KG1 (cell line): ENCODE measurements at regions not wholly inside any gene's neighbourhood (a gene's known extent, or its start where the extent isn't known, plus 50 kb on each side); places are given as distances from the start of the nearest gene placed in this dataset.
"Not testable (repeated sequence)": the region's sequence is repeated elsewhere in the genome, so short reads cannot be mapped to it uniquely, and the experiment has no call there.

Experiments used
- DNase-seq: peaks from one replicate; lab custom pipeline; 2025; lab: John Stamatoyannopoulos, UW

DNA sequence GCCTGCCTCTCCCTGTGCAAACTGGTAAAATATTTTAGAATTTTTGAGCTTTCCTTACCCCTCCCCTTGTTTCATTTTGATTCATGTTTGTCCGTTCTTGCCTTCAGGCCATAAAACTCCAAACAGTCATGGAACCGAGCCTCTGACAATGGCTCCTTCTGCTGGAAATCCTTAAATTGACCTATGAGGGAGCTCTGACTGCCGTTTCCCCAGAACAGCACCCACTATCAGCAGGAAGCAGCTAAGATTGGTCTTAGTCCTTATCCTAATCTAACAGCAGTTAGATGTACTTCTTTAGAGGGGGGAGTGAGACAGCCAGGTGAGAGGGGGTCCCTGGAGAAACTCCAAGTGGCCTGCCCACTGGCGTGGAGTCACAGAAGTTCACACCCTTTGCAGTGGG is 106.7 kb downstream of the FAM174A start:
- DNase-seq, result no peak

DNA sequence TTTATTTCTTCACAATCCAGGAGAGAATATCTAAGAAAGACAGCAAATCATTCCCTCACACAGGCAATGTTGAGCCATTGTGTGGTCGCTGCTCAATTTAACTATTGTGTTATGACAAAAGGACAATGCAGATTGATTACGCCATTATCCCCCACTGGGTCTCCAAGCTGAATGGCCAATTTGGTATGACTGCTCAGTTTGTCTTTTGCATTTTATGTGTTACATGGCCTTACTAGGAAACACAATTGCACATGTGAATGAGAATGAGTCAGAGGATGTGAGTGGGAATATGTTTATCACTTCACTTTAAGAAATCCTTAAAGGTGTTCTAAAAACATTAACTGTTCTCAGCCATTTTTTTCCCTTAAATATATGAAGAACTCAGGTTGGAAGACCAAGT is 108.3 kb downstream of the FAM174A start:
- DNase-seq, result no peak

DNA sequence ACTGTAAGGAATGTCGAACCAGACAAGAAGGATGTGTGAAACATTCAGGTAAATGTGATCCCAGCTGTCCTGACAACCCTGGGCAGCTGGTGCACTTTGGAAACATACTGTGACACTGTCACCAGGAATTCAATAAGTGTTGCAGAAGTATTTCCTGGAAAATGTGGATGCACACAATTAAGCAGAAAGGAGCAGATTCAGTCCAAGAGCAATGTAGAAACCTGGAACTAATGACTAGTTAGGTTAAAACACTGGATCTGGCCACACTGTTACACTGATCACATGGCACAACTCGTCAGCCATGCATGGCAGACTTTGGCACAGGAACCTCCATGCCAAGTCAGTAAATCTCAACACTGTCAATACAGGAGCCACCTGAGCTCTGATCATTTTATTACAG is 109.0 kb downstream of the FAM174A start:
- no peak for DNase-seq

DNA sequence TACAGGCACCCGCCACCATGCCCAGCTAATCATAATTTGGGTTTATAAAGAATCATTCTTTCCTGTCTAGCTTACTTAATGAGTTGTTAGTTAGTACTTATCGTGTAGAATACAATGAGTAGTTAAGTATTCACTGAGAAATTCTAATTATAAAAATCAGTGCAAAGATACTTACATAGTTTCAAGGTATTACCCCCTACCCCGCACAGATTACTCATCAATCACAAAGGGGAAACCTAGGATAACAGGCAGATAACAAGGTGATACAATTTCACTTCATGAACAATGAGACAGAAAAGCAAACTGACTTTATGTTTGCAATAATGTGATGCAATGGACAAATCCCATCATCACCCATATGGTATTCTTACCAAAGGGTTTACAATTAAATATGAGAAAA is 109.6 kb downstream of the FAM174A start:
- DNase-seq, result no peak

DNA sequence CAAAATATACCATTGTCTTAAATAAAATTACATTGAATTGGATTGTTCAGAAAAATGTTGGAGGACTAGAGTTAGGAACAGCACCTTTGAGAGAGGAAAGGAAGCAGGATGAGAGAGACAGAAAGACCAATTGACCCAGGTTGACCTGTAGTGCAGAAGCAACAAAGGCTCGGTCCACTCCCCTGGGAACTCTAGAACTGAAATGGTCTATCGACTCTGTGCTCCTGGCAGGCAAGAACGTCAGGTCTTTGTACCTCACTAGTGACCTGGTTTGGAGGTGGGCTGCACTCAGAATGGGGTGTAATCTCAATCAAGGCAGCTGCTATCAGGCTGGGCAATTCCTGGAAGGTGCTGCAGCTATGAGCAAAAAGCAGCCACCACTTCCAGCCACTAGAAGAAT is 110.8 kb downstream of the FAM174A start:
- no peak for DNase-seq

DNA sequence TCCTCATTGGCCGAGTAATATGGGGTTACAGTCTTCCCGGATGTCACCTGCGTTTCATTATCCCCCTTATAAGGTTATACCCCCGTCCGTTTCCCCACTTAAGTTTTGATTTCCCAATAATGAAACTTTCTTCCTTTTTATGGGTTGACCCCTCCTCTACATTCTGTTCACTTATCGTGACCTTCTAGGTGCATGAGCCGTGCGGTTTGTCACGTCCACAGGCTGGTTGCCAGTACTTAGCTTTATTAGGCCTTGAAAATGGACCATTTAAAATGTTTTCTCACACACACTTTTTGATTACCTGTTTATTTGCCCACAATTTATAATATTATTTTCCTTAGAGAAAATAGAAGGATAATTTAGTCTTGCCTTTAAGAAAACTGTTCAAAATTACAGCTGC is 111.5 kb downstream of the FAM174A start:
- no peak for DNase-seq

DNA sequence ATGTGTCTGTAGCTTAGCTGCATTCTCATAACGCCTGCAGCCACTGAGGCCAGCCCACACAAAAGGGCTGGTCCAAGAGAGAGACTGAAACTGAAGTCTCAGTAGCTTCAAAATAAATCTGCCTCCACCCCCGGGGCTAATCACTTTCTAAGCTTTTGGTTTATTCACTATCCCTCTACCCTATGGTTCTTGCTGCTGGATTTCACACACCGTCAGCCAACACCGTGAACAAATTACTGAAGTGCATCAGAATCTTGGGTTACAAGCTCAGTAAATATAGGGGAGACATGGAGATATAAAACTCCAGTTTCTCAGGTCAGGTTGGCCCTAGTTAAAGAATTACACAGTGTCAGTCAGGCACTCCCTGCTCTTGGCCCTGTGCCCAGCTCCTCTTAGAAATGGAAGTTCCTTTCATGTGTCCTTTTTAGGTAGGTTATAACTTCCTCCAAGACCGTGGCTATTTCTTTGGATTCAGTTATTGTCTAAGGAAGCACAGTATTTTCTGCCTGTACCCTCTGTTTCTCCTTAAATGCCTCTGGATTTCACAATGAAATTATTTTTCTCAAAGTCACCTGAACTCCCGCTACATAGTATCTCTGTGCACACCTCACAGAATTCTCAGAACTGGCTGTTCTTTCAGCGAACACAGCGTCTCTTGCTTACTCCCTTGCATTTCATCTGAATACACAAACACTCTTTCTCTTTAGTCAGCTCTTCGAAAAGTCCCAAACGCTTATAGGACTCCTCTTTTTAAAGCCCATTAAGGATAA is 112.5 kb downstream of the FAM174A start:
- no peak for DNase-seq

DNA sequence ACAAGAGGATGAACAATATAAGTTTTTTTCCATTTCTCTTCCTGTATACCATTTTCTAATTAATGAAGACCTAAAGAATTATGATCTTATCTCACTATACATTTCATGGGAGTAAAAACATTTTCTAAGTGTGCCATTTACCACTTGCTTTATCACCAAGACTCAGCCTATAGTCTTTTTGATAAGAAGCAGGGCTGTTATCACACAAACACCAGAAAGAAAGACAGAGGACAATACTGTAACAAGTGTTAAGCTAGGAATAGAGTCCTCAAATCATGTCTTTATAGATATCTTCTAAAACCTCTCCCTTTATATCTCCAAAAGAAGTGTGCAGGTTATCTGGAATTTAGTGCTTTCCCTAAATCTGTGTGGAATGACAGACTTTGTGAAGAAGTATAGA is 119.7 kb downstream of the FAM174A start:
- no peak for DNase-seq

DNA sequence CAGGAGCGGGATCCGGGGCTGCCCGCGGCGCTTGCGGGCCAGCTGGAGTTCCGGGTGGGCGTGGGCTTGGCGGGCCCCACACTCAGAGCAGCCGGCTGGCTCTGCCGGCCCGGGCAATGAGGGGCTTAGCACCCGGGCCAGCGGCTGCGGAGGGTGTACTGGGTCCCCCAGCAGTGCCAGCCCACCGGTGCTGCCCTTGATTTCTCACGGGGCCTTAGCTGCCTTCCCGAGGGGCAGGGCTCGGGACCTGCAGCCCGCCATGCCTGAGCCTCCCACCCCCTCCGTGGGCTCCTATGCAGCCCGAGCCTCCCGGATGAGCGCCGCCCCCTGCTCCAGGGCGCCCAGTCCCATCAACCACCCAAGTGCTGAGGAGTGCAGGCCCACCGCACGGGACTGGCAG is 121.6 kb downstream of the FAM174A start:
- not testable (repeated sequence) for DNase-seq

DNA sequence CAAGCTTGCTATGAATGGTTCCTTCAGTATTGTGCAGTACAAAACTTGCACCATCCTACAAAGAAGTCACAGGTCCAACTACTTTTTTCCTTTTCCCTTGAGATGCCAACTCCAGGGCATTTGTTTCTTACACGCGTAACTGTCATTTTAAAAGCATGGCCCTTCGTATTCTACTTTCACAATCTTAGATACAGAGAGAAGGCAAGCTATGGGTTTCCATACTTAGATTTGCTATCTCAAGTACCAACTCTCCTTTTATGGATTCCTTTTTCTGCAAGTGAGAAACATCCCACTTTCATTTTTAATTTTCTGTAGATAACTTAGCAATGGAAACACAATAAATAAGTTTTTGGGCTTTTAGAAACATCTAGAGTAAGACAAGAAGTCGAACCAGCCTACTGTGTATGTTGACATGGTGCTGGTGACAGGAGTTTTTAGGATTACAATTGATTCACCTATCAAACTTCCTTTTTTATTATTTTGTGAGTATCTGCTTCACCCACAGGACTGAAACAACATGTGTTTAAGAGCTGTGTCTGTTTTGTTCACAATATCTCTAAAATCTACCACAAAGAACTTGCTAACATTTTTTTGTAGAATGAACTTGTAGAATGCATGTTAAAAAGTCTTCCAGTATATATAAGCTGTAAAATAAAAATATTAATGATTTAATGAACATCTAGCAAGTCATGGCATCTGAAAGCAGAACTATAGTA is 124.1 kb downstream of the FAM174A start:
- no peak for DNase-seq

DNA sequence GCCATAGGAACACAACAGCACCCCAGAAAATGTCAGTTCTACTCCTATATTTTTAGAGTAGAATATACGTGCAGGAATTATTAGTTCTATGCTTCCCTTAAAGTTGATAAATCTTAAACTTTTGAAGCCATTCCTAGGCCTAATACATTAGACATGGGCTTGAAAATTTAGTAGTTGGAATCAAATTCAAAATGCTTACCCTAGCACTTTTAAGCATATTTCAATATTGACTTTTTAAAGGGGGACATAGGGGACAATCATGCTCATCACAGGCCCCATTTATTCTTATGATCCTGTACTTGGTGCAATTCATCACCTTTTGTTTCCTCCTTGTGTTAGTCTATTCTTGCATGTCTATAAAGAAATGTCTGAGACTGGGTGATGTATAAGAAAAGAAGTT is 129.0 kb downstream of the FAM174A start:
- DNase-seq, result no peak

DNA sequence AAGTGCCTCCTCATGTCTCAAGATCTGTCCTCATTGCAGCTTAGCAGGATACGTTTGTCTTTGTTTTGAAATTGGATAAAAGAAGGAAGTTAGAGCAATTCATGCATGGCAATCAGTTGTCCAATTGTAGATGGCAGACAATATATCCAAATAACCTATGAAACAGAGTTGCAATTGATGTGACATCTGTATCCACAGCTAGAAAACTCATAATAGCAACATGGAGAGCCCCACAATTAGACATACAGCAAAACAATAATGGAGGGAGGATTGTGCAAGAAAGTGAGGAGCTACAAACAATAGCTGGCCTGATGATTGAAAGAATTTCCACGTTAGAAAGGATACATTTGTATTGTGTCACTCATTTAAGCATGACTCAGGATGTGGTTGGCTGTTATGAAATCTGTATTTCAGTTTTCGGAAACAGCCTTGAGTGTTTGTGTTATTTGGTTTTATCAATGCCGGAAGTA is 132.0 kb downstream of the FAM174A start:
- peak; percentile 2 for DNase-seq

DNA sequence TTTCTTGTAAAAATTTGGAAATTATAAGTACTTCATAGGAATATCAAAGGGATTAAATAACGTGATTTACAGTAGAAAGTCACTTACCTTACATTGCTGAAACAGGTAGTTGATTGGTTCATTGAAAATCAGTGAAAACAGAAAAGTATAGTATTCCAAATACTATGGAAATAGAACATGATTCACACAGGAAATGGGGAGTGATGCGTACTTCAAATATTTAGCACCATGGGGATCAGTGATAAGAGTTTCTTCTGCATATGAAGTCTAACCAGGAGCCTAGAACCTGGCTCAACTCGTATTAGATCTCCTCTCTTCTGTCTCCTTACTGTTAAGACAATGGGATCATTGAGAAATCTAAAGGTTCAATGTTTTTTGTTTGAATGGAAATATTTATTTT is 133.3 kb downstream of the FAM174A start:
- no peak for DNase-seq

DNA sequence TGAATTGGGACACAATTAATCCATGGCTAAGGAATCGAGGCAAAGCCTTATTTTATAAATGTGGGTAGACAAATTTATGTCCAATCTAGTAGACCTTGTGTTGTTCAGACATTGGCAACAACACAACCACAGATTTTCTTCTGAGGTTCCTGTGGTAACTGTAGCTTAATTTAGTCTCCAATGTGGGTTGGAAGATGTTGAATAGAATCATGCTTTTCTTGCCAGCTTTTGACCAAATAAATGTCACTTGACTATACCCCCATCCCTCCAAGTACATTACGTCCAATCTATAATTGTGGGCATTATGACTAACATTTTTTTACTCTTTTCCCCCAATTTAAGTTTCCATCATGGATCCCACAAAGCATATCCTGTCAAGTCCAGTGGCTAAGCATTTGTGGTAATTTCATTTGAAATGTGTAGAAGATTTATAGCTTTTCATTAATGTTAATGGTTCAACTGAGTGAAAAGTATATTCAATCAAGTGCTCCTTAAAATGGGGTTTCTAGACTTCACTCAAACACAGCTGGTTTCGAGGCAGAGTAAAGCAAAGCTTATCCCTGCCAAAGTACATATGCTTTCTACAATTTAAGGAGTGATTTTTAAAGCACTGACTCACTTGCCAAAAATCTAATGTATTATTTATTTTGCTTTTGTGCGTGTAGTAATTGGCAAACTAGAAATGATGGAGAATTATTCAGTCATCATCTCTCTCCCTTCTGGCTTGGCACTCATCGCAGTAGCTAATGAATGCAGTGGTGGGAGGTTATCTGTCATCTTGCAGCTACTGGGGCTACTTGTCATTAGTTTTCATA is 141.8 kb downstream of the FAM174A start:
- no peak for DNase-seq

DNA sequence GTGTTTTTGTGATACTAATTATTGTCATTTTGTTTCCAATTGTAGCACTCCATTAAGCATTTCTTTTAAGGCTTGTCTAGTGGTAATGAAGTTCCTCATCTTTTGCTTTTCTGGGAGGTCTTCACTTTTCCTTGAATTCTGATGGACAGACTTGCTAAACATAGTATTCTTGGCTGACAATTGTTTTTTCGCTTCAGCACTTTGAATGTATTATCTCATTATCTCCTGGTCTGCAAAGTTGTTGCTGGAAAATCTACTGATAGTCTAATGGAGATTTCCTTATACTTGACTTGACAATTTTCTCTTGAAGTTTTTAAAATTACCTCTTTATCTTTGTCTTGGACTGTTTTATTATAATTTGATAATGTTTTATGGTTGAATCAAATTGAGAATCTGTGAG is 147.5 kb downstream of the FAM174A start:
- no peak for DNase-seq

DNA sequence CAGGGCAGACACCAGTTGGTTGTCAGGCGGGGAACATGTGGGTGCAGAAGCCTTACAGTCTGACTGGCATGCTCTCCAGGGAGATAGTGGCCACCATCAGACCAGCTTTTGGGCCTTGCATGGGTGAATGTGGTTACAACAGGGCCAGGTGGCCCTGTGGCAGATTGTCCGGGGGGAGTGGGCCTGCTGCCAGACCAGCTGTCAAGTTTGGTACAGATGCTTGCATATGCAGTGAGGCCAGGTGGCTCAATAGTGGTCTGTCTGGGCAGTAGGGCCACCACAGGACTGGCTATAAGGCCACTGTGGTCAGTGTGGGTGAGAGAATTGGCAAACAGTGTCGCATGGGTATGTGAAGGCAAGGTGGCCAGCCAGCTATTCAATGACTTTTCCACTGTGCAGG is 148.7 kb downstream of the FAM174A start:
- no peak for DNase-seq

DNA sequence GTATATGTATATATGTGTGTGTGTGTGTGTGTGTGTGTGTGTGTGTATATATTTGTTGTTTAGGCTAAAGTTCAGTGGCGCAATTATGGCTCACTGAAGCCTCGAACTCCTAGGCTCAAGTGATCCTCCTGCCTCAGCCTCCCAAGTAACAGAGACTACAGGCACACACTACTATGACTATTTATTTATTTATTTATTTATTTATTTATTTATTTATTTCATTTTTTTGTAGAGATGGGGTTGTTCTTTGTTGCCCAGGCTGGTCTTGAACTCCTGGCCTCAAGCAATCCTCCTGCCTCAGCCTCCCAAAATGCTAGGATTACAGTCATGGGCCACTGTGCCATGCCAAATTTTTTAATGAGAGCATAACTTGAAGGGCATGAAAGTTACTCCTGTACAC is 149.9 kb downstream of the FAM174A start:
- not testable (repeated sequence) for DNase-seq

DNA sequence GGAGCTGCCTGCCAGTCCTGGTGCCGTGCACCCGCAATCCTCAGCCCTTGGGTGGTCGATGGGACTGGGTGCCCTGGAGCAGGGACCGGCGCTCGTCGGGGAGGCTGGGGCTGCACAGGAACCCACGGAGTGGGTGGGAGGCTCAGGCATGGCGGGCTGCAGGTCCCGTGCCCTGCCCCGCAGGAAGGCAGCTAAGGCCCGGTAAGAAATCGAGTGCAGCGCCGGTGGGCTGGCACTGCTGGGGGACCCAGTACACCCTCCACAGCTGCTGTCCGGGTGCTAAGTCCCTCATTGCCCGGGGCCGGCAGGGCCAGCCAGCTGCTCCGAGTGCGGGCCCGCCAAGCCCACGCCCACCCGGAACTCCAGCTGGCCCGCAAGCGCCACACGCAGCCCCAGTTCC is 153.7 kb downstream of the FAM174A start:
- not testable (repeated sequence) for DNase-seq

DNA sequence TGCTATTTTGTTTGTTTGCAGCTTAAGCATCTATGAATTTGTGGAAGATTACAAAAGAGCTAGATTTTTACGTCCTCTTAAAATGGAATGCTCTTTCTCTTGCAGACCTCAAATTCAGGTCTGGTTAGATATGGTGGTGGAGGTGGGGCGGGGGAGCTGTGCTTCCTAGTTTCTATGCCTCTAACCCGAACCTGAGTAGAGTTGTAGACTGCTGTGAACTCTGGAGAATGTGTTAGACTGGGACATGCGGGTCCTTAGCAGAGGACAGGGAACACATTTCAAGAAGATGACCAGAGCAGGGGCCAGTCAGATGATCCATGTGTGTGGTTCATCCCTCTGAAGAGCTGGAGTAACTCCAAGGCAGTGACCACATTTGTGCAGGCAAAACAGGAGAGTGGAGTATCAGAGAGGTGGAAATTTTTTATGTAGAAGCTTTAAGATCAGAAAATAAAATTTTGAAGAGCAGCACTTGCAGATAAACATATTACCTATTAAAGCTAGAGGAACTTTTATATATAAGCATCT is 154.9 kb downstream of the FAM174A start:
- no peak for DNase-seq

DNA sequence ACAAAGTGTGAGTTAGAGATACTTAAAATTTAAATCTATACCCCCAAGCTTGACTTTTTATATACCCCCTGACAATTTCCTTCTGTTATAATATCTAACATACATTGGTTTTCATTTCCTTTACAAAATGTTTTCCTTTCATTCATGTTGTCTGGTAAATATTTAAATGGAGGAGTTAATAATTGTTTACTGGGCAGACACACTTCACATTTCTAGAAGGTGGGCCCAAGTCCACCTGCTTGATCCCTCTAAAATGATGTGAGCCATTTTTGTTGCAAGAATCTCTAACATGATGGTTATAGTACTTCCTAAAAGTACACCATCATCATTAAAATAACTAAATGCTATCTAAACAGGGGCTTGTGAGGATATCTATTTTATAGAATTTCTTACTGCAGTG is 155.9 kb downstream of the FAM174A start:
- no peak for DNase-seq

DNA sequence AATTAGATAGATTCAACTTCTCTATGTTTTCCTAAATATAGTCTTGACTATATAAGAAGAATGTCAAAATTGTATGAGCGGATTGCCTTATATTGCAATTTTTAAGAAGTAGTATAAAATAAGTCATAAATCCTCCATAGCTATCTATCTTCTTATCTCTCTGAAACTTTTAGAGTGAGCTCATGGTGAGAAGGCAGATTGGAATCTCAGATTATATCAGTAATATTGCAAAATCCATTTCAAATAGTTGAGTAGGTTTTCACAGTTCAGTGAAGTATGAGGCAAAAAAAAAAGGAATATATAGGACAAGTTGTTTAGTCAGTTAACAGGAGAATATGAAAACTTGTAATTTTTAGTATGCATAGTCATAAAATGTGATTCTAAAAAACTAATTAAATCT is 156.4 kb downstream of the FAM174A start:
- no peak for DNase-seq

DNA sequence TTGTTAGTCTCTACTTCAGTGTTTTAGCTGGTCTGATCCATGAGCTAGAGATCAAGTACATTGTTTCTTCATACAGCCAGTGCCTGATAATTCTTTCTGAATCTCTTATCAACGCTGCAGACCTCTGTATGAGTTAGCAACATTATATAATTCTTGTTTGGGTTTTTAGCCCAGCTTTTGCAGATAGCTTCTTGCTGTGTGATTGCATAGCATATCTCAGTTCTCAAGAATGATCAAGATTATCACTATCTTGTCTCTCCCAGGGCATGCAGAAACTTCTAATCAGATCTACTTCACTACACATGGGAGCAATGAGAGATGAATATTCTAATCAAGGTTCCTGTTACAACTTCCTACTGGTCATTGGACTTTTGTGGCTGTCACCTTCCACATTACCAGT is 158.3 kb downstream of the FAM174A start:
- DNase-seq, result no peak

DNA sequence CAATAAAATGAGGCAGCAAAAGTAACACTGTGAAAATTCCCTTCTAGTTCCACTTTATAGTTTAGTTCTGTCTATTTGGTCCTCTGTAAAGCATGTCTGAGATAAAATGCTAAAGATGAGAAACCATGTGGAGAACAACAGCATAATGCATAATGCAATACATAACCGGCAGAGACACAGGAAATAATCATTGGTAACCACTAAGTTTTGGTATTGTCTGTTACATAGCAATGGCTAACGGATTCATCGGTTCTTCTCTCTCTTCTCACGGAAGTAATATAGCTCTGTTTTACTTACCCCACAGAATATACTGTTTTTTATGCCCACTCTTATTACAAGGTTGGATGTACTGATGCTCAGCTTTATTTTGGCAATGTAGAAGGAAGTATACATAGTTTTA is 158.9 kb downstream of the FAM174A start:
- no peak for DNase-seq
